ENCODE measurements at regions not wholly inside any gene's neighbourhood (a gene's known extent, or its start where the extent isn't known, plus 50 kb on each side); places are given as distances from the start of the nearest gene placed in this dataset.

GRCh38 chr2:34188464-34189303, 589.6 kb upstream of the FAM98A start:
- TF ChIP-seq CTCF (IDR thresholded peaks at IDR 0.05; ENCODE audit: insufficient read depth, low read length) (no peak), GABPA (IDR thresholded peaks at IDR 0.05; ENCODE audit: low read depth) (no peak), REST (IDR thresholded peaks at IDR 0.05; ENCODE audit: insufficient replicate concordance, low read depth) (no peak), POLR2AphosphoS5 (IDR thresholded peaks at IDR 0.05; ENCODE audit: low read depth) (no peak), SPI1 (IDR thresholded peaks at IDR 0.05; ENCODE audit: borderline replicate concordance, low read depth) (no peak)

All from HL-60 (cell line).